ENCODE measurements at regions not wholly inside any gene's neighbourhood (a gene's known extent, or its start where the extent isn't known, plus 50 kb on each side); places are given as distances from the start of the nearest gene placed in this dataset.

DNA sequence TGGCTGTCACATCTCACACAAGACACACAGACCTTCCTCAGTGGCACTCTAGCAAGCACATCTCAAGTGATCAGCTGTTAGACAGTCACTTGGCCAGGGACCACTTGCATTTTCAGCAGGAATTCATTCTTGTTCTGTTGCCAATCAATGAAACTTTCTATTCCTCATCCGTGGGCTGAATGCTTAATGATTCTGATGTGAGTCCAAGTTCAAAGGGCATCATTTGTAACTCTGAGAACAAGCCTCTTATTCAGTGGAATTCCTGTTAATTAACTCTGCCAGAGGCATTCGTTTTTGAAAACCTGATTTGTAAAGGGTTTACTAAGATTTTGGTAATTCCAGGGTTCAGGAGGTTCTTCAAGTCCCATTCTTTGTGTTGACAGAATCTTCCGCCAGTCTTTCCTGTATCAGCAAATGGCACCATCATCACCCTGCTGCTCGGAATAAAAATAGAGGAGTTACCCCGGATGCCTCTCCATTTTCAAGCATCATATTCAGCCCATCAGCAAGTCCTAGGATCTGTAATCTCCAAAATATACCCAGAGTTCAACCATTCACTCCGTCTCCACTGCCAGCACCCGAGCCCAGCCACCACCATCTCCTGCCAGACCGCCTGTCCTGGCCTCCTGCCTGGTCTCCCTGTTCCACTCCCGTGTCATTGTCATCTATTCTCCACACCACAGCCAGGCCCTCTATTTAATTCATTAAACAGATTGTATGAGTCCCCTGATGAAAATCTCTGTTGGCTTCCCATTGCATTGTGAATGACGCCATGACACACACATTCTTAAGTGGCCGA lies 473.4 kb downstream of the AACS start:
- no peaks in the 10 kb centered on the region for H3K4me1 Mint-ChIP-seq (ENCODE audit: low read depth)
- TF ChIP-seq, protein P1, sequence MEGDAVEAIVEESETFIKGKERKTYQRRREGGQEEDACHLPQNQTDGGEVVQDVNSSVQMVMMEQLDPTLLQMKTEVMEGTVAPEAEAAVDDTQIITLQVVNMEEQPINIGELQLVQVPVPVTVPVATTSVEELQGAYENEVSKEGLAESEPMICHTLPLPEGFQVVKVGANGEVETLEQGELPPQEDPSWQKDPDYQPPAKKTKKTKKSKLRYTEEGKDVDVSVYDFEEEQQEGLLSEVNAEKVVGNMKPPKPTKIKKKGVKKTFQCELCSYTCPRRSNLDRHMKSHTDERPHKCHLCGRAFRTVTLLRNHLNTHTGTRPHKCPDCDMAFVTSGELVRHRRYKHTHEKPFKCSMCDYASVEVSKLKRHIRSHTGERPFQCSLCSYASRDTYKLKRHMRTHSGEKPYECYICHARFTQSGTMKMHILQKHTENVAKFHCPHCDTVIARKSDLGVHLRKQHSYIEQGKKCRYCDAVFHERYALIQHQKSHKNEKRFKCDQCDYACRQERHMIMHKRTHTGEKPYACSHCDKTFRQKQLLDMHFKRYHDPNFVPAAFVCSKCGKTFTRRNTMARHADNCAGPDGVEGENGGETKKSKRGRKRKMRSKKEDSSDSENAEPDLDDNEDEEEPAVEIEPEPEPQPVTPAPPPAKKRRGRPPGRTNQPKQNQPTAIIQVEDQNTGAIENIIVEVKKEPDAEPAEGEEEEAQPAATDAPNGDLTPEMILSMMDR (IDR thresholded peaks at IDR 0.05): no peak
- H3K27me3 Mint-ChIP-seq (ENCODE audit: insufficient read depth): no peaks in the 10 kb centered on the region
- H3K9me3 Mint-ChIP-seq: peaks cover 37% of the 10 kb centered on the region
- H3K27ac Mint-ChIP-seq: no peak overlapping the region
- DNase-seq: no peak
- no peaks in the 10 kb centered on the region; the same call in 1 of the 2 replicates for H3K36me3 Mint-ChIP-seq (ENCODE audit: low read depth)
- no peak overlapping the region for H3K4me3 Mint-ChIP-seq

DNA sequence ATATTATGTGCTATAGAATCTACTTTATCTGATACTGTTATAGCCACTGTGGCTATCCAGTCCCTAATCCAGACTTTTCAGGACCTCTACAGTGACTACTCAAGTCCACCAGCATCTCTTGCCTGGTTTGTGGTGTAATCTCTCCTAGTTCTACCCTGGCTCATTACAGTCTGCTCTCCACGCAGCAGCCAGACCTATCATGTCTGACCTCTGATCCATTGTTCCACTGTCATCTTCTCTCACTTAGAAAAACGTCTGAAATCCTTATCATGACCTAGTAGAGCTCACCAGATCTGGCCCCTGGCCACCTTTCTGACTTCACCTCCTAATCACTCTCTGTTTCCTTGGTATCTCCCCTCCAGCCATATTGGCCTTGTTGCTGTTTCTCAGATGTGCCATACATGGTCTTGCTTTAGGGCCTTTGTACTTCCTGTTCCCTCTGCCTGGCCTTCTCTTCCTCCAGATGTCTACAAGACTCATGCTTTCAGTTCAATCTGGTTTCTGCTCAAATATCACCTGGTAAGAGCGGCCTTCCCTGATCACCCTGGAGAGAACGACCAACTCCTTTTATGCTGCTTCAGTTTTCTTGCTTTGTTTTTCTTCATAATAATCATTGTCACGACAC lies 475.5 kb downstream of the AACS start:
- DNase-seq: no peak
- no peak overlapping the region for H3K4me3 Mint-ChIP-seq
- H3K9me3 Mint-ChIP-seq: peaks cover 51% of the 10 kb centered on the region
- no peak overlapping the region for H3K27ac Mint-ChIP-seq
- no peaks in the 10 kb centered on the region for H3K4me1 Mint-ChIP-seq (ENCODE audit: low read depth)
- TF ChIP-seq, protein P1 (IDR thresholded peaks at IDR 0.05): no peak
- H3K27me3 Mint-ChIP-seq (ENCODE audit: insufficient read depth): no peaks in the 10 kb centered on the region
- no peaks in the 10 kb centered on the region; the same call in 1 of the 2 replicates for H3K36me3 Mint-ChIP-seq (ENCODE audit: low read depth)

DNA sequence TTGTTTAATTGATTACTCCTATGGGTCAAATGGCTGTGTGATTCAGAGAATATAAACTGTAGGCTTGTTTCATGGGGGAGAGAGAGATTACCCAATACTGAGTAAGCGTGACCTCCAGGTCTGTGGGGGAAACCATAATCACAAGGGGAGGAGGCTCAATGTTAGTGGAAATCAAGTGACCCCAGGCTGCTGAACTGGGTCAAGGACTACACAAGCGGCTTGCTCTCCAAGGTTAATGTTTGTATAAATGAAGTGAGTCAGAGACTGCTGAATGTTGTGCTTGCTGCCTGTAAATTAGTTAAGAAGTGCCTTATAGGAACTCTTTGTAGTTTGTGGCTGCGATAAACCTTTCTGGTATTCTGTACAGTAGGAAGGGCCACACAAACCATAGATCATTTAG lies 479.7 kb downstream of the AACS start:
- TF ChIP-seq, protein P1 (IDR thresholded peaks at IDR 0.05): no peak
- no peak for DNase-seq
- Mint-ChIP-seq H3K27ac (no peak overlapping the region), H3K27me3 (ENCODE audit: insufficient read depth) (no peaks in the 10 kb centered on the region), H3K4me1 (ENCODE audit: low read depth) (no peaks in the 10 kb centered on the region), H3K9me3 (peaks cover 46% of the 10 kb centered on the region), H3K4me3 (no peak overlapping the region), H3K36me3 (ENCODE audit: low read depth) (no peaks in the 10 kb centered on the region; the same call in 1 of the 2 replicates)

DNA sequence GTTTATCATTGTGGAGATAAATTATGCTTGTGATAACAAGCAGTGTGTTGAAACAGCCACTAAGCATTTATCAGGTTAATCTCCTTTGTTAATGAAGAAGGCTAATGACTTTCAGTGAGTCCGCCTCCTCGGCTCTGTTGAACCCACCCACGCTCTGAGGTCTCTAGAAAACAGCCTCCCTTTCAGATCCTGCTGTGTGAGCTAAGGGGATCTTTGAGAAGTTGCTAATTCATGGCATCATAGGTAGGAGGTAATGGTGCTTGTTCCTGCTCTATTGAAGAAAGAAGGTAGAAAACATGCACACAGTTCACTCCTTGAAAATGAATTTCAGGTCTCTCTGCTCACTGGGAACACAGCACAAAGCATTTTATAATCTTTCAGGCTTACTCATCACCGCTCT lies 483.9 kb downstream of the AACS start:
- DNase-seq: no peak
- H3K27me3 Mint-ChIP-seq (ENCODE audit: insufficient read depth): no peaks in the 10 kb centered on the region
- no peak overlapping the region for H3K4me3 Mint-ChIP-seq
- H3K9me3 Mint-ChIP-seq: peaks cover 61% of the 10 kb centered on the region
- H3K4me1 Mint-ChIP-seq (ENCODE audit: low read depth): no peaks in the 10 kb centered on the region
- no peaks in the 10 kb centered on the region; the same call in 1 of the 2 replicates for H3K36me3 Mint-ChIP-seq (ENCODE audit: low read depth)
- TF ChIP-seq, protein P1 (IDR thresholded peaks at IDR 0.05): no peak
- no peak overlapping the region for H3K27ac Mint-ChIP-seq

DNA sequence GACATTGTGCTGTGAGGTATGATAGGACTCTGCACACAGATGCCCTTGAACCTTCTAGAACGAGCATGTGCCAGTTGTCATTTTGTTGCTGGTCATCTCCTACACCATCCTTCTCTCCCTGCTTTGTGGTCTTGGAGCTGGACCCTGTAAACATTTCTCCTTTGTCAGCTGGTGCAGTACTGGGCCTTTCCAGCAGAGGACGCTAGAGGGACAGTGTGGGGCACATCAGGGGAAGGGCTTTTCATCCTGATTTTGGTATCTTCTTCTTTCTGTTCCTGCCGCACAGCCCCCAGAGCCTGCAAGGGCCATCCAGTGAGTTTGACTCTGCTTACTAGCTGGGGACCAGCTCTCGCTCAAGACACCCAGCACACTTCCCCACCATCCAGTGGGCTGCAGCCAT lies 484.6 kb downstream of the AACS start:
- Mint-ChIP-seq H3K36me3 (ENCODE audit: low read depth) (no peaks in the 10 kb centered on the region; the same call in 1 of the 2 replicates), H3K4me3 (no peak overlapping the region), H3K4me1 (ENCODE audit: low read depth) (no peaks in the 10 kb centered on the region), H3K27me3 (ENCODE audit: insufficient read depth) (no peaks in the 10 kb centered on the region), H3K27ac (no peak overlapping the region), H3K9me3 (peaks cover 62% of the 10 kb centered on the region)
- DNase-seq: no peak
- TF ChIP-seq, protein P1 (IDR thresholded peaks at IDR 0.05): peak; percentile 47
